ENCODE measurements at regions not wholly inside any gene's neighbourhood (a gene's known extent, or its start where the extent isn't known, plus 50 kb on each side); places are given as distances from the start of the nearest gene placed in this dataset.

GRCh38 chr5:98470747-98471146 is 302.7 kb upstream of the RGMB start:
- H2BK120ac ChIP-seq (ENCODE audit: low read depth, low read length): no peak overlapping the region
- no peak overlapping the region for H2BK20ac ChIP-seq (ENCODE audit: low read depth, low read length)
- no peak overlapping the region for H4K5ac ChIP-seq (ENCODE audit: low read depth, low read length)
- H4K8ac ChIP-seq (ENCODE audit: low read depth in 2 of 2, low read length in 2 of 2): no peak overlapping the region
- no peak for ATAC-seq (ENCODE audit: low read depth)
- TF ChIP-seq CTCF (conservative IDR thresholded peaks at IDR 0.05; ENCODE audit: low read depth, low read length) (no peak), RAD21 (IDR thresholded peaks at IDR 0.05; ENCODE audit: low read length) (no peak), MAFK (IDR thresholded peaks at IDR 0.05; ENCODE audit: low read depth, low read length) (no peak)
- no peak overlapping the region for H2AK5ac ChIP-seq (ENCODE audit: low read depth, low read length)
- H3K14ac ChIP-seq (replicated peaks; ENCODE audit: low read depth, low read length): no peak overlapping the region
- intact Hi-C loops (cut with micrococcal nuclease): no loop called here
- no peak overlapping the region for H3K9ac ChIP-seq (ENCODE audit: low read depth, low read length)
- no peak overlapping the region for H2BK15ac ChIP-seq (ENCODE audit: low read depth, low read length)
- no peaks in the 10 kb centered on the region for H4K20me1 ChIP-seq (ENCODE audit: insufficient read depth, low read length)
- H3K18ac ChIP-seq (ENCODE audit: low read depth, low read length): no peak overlapping the region
- BruUV-seq (replicated peaks): no TSS peak
- H3K9me1 ChIP-seq (ENCODE audit: insufficient read depth, low read length): peaks cover 3% of the 10 kb centered on the region; the same call in 1 of the 2 replicates
- POLR2A ChIA-PET (ENCODE audit: unreplicated experiment): no interaction called here
- H3K27me3 ChIP-seq (ENCODE audit: control insufficient read depth, insufficient read depth, low read length): no peaks in the 10 kb centered on the region
- no peak overlapping the region for H3K27ac ChIP-seq (ENCODE audit: insufficient read depth, low read length)
- no peak overlapping the region for H3K4me2 ChIP-seq (ENCODE audit: low read depth, low read length)
- no peak overlapping the region for H3K23ac ChIP-seq (ENCODE audit: low read depth, low read length)
- no CpG with 5 or more reads among the region's 2 CpGs for WGBS, 2 experiments (ENCODE audit: extremely low coverage in 2 of 2, insufficient read length in 1 of 2)
- no peak overlapping the region for H3K56ac ChIP-seq (ENCODE audit: extremely low read depth, insufficient read depth, low read length)
- no peak overlapping the region for H4K91ac ChIP-seq (ENCODE audit: insufficient read depth, low read depth, low read length)
- DNase-seq: no peak
- dilution Hi-C loops (cut with HindIII; ENCODE audit: low sequenced_read_pairs, unreplicated experiment): no loop called here
- CTCF ChIA-PET: no interaction called here
- H3K4me3 ChIP-seq (ENCODE audit: insufficient read depth, low read depth, low read length): no peak overlapping the region
- H3K36me3 ChIP-seq (ENCODE audit: control insufficient read depth, insufficient read depth, low read length): no peaks in the 10 kb centered on the region
- H2AK9ac ChIP-seq (replicated peaks; ENCODE audit: low read depth, low read length, poor library complexity): no peak overlapping the region
- peaks cover 8% of the 10 kb centered on the region for H3K4me1 ChIP-seq (ENCODE audit: control insufficient read depth, insufficient read depth, low read length)
- no peak overlapping the region for H3K4ac ChIP-seq (ENCODE audit: low read depth, low read length)
- no peak overlapping the region for H2AFZ ChIP-seq (replicated peaks; ENCODE audit: low read length, poor library complexity)
- H3K9me3 ChIP-seq (ENCODE audit: control insufficient read depth, insufficient read depth, low read length): no peaks in the 10 kb centered on the region
- peaks cover 5 to 6% of the 10 kb centered on the region in 2 experiments; a peak in 3 of 4 replicates for H3K79me1 ChIP-seq (ENCODE audit: low read depth in 1 of 2, low read length in 2 of 2)
- no peak overlapping the region for H2BK5ac ChIP-seq (ENCODE audit: low read depth, low read length, poor library complexity, severe bottlenecking)
- in situ Hi-C loops (cut with MboI; ENCODE audit: low sequenced_read_pairs): no loop called here
